H1 (cell line): ENCODE measurements at regions not wholly inside any gene's neighbourhood (a gene's known extent, or its start where the extent isn't known, plus 50 kb on each side); places are given as distances from the start of the nearest gene placed in this dataset.

Experiments used
- BCL11A ChIP-seq, 2 experiments: IDR thresholded peaks; one replicate each; pipeline ENCODE4 v1.6.1; 2011; ENCODE audit warnings: low read depth in 2 of 2, low read length in 2 of 2, mild to moderate bottlenecking in 2 of 2

DNA sequence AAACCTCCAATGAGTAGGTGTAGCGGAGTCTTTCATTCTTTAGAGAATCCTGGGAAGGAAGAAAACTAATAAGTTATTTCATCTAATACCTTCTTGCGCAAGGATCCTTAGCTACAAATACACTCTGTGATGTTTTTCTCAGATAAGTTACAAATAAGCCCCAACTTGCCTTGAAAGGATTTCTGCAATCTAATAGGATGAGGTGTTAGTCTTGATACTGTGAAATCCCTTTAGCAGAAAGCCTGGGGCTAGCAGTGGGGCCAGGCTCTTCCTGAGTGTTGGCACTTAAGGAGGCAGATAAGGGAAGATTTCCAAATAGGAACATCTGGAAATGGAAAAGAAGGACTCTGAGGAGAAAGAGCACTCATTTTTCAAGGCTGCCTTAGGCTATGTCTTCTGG, 168.0 kb upstream of the DAB1 start (continued):
- TF ChIP-seq BCL11A (IDR thresholded peaks at IDR 0.05; ENCODE audit: low read depth in 2 of 2, low read length in 2 of 2): no peak
